C1 segment of cervical spinal cord (tissue), 14 donors: ENCODE measurements at regions not wholly inside any gene's neighbourhood (a gene's known extent, or its start where the extent isn't known, plus 50 kb on each side); places are given as distances from the start of the nearest gene placed in this dataset.
"Not testable (repeated sequence)": the region's sequence is repeated elsewhere in the genome, so short reads cannot be mapped to it uniquely, and the experiment has no call there.

Source experiments
- DNase-seq, 14 donors: peaks; one replicate each; lab custom pipeline; 2025; lab: John Stamatoyannopoulos, UW

DNA sequence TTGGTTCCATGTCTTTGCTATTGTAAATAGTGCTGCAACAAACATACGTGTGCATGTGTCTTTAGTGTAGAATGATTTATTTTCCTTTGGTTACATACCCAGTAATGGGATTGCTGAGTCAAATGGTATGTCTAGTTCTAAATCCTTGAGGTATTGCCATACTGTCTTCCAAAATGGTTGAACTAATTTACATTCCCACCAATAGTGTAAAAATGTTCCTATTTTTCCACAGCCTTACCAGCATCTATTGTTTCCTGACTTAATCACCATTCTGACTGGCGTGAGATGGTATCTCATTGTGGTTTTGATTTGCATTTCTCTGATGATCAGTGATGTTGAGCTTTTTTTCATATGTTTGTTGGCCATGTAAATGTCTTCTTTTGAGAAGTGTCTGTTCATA lies 226.6 kb downstream of the ETAA1 start:
- DNase-seq: not testable (repeated sequence)

DNA sequence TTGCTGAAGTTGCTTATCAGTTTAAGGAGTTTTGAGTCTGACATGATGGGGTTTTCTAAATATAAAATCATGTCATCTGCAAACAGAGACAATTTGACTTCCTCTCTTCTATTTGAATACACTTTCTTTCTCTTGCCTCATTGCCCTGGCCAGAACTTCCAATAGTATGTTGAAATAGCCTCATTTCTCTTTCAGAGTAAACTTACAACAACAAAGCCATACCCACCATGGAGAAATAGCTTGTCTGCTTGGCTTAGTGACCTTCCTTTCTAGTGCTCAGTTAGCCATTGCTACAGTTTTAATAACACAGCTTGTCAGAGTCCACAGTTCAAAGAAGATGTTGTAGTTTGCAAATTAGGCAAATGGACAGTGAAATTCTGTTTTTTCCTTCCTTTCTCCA lies 228.0 kb downstream of the ETAA1 start:
- no peak for DNase-seq

DNA sequence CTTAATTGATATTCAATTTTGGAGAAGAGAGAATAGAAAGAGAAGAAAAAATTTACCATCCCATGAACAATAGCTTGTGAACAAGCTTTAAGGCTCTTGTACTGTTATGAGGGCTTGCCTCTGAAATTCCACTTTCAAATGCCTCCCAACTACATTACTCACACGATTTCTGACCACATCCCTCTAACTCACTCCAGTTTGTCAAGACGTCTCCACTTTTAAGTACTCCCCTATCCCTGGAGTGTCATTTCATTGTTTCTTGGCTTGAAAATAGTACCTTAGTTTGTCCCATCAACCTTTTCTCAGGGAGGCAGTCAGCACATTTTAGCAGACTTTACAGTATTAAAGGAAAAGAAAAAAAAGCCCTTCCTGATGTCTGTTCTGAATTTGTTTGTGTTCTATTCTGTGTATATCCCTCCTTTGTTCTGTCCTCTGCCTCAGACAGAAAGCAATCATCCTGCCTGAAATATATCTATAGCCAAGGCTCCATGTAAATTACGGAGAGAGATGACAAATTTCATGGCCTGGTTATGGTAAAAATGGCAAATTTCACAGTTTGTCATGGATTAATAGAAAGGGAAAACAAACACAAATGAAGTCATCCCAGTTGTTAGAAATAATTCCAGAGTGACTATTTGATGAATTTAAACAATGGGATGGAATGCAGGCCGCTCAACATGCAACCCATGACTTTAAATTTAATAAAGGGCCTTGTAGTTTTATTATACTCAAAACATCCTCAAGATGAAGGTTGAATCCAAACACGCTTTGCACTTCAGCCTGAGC lies 228.8 kb downstream of the ETAA1 start:
- no peak for DNase-seq

DNA sequence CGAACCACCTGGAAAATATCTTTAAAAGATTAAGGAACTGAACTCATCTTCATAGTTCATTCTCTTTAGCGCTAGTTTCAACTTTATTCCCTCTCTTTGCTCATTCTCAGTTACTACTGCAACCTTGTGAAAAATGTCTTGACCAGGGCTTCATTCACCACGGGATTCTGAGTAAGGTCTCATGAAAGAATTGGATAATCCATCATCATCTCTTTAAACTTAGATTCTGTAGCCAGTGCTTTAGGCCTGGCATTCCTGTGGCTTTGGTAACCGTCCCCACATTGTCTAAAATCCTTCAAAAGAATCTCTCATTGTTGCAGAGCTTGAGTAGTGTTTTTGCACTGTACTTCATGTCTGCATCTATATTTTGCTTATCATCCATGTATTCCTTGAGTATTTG lies 229.5 kb downstream of the ETAA1 start:
- DNase-seq: no peak

DNA sequence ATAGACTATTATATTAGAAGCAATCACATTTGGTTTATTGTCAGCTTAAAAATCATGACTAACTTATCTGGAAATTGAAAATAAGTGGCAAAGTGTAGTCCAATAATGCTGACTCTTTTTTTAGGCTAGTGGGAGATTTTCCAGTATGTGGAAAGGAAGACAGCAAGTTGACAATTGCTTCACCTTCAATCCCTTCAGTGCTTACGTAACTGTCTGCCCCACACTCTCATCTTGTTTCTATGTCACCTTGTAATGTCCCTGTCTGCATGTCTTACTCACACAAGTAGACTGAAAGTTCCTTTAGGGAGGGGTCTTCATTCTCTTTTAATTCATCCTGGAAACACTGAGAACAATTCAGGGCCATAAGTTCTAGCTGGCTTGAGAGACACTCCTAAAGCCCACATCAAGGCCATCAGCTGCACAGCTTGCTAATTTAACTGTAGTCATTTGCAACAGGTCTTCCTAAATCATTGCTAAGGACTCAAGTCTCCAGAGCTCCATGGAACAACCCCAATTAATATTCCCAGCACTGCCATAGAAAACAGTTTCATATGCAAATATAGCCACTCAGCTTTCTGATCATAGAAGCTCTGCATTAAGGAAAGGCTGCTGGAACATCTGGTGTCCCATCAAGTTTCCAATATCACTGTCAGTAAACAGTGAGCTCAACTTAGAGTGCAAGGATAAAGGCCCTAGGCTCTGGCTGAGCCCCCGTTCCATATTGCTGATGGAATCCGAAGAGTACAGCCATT lies 230.5 kb downstream of the ETAA1 start:
- DNase-seq: no peak

DNA sequence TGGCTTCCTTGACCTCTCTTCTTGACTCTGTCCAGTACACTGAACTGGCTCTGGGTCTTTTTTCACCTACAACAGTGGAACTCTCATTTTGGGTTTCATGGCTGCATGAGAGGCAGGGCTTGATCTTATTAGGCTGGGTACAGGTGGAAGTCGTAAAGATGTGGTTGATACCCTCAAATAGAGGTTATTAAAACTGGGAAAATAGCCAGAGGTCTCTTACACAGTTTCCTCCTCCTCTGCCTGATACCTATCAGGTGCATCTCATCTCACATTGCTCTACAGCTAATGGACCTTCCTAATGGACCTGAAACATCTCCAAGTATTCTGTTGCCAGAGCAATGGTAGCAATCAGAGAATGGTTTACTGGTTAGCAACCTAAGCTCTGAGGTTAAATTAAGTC lies 231.8 kb downstream of the ETAA1 start:
- no peak for DNase-seq

DNA sequence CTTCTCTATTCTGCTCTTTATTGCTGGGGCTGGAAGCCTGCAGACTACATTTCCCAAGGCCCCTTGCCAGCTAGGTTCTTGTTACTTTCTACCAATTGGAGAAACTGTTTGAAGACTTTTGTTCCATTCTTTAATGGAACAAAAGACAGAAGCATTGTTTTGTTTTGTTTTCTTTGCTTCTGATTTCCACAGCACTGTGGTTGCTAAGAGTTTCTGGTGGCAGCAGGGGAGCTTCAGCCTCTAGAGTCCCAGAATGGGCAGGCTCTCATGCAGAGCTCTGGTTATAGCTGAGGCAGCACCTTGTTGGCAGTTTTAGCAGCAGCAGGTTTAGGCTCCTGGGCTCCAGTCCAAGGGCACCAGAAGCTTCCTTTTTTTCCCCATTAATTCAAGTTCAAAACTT lies 234.3 kb downstream of the ETAA1 start:
- DNase-seq: no peak

DNA sequence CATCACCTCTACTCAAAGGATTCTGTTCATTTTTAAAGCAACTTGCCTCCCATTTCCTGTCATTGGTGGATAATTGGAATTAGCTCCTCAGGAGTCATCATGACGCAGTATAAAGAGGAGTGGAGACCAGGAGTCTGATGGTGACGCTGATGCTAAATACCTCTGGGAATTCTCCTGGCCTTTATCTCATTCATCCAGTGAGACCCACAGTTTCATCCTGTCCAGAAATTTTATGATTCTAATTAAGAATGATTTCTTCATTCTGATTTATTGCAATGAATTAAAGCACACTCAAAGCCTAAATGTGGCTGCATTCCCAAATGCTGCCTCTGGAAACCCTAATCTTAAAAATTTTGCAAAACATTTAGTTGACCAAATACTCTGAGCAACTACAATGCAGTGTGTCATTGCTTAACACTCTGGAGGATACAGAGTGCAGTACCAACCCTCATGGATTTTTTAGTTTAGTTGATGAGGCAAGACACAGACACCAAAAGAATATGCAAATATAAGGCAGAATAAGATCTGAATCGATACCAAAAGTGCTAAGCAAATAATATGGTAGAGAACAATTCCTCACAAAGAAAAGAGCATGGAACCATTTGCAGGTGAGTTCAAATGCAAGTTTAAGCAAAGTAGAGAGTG lies 236.2 kb downstream of the ETAA1 start:
- no peak for DNase-seq

DNA sequence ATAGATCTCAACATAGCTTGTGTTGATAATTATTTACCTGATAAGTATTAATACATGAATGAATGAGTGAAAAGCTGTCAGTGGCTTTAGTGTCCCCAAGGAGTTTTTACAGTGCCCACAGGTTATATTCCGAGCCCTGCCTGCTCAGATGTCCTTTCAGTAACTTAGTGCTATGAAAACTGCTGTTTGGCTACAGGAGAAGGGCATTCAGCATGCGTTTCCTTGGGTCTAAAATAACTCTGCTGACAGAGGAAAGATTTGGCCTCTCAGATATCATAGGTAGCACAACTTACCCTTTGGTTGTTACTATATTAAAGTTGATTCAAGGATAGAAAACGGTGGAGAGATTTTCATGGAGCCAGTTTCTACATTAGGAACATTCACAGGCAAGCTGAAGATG lies 241.0 kb downstream of the ETAA1 start:
- no peak for DNase-seq

DNA sequence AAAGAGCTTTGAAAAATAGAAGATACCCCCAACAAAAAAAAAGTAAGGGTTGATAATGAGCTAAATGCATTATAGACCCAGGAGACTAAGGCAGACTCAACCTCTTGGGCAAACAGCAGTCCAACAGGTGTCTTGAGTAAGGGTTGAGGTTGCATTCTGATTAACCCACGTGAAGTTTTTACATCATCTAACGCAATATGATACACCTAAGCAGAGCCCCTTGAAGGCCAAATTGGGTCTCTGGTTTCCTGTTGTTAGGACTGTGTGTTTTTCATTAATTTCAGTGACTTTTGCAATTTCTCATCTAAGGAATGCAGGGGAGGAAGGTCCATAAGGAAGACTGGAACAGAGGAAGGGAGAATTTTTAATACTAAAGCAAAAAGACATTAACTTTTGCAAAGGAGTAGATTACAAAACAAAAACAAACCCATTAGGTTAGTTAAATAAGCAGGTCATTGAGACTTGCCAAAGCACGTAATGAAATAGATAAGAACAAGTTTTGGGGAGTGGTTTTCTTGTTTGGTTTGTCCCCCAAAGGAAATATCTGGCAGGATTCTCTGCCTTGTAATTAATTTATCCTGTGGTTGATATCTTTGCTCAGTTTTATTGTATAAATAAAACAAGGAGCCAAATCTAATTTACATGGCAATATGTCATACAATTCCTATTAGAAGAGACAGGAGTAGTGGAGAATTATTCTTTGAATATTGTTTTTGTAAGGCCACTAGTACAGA lies 244.3 kb downstream of the ETAA1 start:
- DNase-seq: no peak

DNA sequence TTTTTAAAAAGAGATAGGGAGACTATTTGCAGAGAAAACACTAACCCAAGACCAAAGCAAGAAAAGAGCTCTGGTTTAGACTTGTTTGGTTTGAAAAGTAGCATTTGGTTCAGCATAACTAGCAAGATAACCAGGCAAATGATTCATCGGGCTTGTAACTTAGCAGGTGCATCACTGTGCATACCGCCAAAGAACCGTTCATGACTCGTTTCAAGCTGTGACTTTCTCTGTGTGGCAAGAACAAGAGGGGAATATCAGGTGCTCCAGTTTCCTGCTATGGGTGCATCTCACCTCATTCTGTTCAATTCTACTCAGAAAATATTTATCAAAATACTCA lies 244.9 kb downstream of the ETAA1 start:
- no peak for DNase-seq

DNA sequence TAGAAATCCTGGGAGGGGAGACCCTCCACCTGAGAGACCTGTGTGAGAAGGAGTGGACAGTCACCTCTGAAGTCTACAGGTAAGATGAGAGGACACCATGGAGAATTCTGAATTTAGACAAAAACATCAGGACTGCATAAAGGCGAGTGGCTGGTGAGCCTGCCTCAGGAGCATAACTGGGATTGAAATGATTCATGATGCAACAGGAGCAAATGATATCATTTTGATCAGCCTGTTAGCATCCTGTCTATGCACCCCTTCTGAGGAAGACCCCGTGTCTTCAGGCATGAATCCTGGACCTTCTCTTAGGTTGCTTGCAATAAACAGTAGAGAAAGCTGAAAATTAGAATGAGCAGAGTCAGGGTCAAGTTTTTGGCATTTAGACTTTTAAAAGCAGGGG lies 245.8 kb downstream of the ETAA1 start:
- DNase-seq: no peak

DNA sequence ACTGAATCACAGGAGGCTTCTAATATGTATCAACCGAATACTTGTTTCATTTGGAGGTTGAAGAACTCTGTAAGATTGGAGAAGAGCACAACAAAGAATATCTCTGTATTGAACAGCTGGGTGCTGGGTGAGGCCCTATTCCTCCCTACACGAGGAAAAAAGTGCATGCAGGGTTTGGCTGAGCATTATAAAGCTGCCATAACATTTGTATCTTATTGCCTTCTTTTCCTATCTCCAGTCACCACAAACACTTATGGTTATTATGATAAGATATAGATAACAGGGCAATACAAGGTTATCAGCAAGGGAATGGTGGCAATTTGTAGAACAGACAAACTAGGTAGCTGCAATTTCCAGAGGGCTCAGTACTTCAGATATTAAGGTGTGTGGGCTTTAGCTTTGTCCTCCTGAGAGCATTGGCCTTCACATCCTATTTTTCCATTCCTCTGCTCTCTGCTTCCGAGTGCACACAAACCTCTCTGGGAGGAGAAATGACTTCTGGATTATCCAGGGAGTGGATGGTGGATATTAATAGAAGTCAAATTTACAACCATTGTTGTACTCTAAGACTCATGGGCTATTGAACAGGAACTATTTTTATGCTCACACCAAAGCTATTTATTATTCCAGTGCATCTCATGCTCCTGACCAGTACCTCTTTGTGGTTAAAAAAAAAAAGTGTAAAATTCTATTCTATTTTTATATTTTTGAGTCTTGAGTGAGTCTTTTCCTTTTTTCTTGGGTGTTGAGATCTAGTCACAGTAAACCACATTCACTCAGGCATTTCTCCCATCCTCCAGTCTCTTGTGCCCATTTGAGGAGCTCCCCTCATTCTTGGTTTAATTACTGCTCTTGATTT lies 248.4 kb downstream of the ETAA1 start:
- no peak for DNase-seq

DNA sequence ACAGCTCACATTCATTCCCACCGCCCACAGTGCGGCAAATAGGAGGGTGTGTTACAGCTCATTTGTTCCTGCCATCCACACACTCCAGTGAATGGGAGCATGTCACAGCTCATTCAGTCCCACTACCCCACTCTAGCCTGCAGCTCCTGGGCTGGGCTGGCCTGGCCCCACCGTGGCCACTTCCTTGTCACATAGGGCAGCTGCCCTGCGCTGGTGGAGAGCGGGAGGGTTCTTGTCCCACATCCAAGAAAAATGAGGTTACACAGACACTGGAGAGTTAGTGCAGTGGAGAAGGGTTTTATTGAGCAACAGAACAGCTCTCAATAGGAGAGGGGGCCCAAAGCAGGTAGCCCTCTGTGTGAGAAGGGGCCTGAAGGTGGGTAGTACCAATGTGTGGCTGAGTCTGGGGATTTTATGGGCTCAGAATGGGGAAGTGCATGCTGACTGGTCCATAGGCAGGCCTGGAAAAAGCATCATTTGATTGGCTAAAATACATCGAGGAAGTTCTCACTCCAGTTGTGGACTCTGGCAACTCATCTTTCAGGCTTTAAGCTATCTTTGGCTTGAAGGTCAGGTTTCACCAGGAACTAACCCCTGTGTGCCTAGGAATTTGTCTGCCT lies 249.7 kb downstream of the ETAA1 start:
- DNase-seq: no peak

DNA sequence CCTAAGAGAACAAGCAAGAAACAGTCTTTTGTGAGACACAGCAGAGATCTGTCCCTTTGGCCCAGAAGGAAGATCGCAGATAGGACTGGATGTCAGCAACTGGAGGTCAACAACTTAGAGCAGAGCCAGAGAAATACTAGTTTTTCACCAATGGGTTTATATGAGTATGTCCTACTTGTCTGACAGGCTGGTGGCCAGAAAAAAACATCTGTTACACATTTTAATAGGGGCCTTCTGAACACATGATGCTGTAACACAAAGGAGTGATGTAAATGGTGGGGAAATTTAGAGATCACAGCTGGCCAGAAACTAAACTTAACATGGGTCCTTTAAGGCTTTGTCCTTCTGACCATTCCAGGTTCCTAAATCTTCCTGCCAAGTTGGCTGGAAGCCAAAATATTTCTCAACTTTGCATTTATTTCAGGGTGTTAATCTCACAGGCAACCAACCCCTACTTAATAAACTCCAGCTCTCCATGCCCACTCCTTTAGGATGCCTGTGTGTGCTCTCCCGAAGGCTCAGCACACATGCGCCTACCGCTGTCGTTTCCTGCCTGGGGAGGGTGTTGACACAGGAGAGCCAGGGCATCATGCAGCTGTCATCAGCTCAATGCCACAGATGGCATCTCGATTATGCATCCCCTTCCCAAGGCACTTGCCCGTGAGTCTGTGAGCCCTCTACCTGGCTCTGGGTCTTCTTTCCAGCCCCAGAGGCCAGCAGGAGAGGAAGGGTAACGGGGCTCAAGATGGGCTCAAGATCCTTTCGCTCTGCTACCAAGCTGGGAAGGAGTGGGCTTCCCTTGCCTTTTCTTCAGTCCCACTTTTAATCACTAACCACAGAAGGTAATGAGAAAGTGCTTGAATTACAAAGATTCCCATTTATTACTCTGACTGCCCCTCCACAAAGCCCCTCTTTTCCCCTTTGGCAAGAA lies 252.5 kb downstream of the ETAA1 start:
- no peak for DNase-seq

DNA sequence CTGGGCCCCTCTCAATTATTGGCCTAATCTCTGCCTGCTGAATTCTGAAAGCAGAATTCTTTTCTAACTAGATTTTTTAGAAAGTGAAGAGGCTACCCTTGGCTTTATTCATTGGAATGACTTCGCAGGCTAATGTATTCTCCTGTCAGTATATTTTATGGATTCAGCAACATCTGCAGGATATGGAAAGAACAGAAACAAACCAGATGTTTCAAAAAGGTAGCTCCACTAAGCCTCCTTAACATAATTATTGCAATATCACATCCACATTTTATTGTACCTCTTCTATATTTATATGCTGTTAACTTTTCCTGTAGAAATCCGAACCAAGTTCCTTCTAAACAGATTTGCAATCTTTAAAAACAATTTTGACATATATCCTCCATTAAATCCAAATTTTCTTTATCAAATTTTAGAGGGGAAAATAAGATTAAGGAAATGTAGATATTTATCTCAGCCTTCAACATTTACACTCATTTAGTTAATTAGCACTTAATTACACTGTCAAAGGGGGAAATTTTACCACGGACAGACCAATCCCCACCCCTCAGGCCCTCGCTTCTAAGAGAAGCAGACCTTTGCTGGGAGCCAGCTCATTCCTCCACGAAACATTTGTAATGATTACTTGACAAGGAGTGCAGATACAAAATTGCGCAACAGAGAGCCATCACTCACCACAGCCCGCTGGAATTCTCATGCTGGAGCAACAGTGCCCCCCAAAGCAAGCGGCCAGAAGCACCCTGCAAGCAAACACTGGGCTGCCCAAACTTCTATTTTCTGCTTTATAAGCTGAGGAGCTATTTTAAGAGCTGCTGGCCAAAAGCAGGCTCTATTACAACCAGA lies 253.4 kb downstream of the ETAA1 start:
- peak in 11 of 14 donors; percentile 9 to 64 (median 19) for DNase-seq

DNA sequence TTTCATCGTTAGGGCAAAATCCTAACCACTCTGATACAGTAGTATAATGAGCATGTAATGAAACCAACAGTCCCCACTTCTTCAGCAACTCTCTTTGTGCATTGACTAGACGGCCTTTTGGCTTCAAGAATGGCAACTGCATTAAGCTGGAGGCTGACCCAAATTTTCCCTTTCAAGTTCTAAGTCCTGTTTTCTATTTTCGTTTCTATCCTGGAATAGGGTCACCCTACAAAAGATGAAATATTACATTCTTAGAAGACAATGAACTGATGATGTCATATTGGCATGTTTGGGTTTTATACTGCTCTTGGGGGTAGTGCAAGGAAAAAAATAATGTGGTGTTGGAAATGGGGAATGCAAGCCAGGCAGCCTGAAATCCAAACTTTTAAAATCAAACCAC lies 254.4 kb downstream of the ETAA1 start:
- DNase-seq: no peak

DNA sequence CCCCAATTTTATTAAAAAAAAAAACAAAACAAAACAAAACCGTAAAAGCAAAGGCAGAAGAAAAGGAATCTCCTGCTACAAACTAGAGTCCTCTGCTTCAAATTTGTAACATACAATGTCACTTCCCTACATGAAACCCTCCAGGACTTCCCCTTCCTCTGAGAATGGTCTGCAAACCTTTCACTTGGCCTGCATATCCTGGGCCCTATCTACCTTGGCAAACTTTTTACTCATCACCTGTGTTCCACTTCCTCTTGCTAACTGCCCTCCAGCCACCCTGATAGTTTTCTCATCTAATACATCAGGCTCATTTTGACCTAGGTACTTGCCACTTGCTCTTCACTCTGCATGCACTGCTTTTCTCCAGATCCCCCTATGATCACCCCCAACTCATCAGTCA lies 255.5 kb downstream of the ETAA1 start:
- no peak for DNase-seq

DNA sequence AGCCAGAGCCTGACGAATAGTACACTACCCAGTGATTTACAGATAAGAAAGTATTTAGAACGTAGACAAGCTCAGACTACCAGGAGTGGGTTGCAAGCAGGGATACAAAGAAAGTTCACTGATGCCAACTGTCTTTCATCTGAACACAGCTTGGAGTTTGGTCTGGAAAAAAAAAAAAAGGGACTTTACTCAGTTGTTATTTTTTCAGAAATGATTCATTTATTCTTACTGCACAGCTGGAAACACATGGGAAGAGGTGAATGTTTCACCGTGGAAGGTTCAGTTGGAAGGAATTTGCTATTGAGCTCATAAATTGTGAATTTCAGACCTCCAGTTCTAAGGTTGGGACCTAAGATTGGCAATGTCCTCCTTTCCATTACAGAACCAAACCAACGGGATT lies 259.7 kb downstream of the ETAA1 start:
- no peak for DNase-seq
